ENCODE measurements at regions not wholly inside any gene's neighbourhood (a gene's known extent, or its start where the extent isn't known, plus 50 kb on each side); places are given as distances from the start of the nearest gene placed in this dataset.
A peak's percentile ranks its signal among the peaks of the same experiment; 100 is the strongest.
"Not testable (repeated sequence)": the region's sequence is repeated elsewhere in the genome, so short reads cannot be mapped to it uniquely, and the experiment has no call there.

DNA sequence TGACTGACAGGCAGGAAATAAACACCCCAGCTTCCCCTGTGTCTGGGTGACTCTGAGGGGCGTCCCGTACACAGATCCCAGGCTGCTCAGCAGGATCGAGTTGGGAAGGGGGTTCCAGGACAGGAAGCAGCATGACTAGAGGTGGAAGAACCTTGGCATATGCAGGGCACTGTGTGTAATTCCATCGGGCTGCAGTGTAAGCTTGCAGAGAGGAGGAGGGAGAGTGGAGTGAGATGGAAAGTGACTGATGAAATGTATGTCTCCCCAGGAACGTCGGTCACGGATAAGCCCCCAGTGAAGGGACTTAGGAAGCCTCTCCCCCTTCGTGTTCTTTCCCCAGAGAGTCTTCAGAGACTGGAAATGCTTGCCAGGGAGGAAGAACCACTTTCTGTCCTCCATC lies 198.4 kb upstream of the SULF2 start:
- FAIRE-seq = peak; percentile 21
- not testable (repeated sequence) for BruUV-seq (replicated peaks)

DNA sequence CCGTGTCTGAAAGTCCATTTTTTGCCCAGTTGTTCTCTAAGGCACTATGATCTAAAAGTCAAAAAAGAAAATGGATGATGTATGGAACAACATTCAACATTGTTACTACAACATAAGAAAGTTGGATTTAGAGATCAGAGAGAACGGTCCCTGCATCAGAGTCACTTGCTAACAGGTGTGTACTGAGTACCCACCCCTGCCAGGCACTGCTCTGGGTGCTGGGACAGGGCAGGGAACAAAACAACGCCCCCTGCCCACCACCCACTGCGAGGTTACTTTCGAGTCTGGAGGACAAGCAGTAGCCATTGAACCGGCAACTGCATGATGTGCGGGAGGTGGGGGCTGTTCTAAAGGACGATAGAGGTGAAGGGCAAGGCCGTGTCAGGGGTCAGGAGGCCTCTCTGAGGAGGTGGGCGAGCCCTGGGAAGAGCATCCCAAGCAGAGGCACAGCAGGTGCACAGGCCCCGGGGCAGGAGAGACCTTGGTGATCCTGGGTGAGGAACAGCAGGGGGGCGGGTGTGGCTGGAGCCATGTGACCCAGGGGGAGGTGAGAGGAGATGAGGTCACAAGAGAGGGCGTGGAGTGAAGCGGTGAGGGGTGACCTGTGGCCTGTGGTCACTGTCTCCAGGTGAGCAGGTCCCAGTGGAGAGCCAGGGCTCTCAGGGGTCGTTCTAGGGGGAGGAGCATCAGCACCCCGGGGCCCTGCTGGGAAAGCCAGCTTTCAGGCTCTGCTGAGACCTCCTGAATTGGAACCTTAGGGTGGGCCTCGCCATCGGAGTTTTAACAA lies 197.5 kb upstream of the SULF2 start:
- no peaks in the 10 kb centered on the region for H3K9me3 ChIP-seq (ENCODE audit: low read length)
- H3K9ac ChIP-seq (ENCODE audit: insufficient read depth, low read depth, low read length) = no peak overlapping the region
- H2AFZ ChIP-seq (ENCODE audit: low read length) = no peak overlapping the region
- peaks cover 4 to 16% of the 10 kb centered on the region in 2 experiments; a peak in 4 of 5 replicates for H3K27me3 ChIP-seq (ENCODE audit: control insufficient read depth in 1 of 2, insufficient read depth in 2 of 2, low read length in 2 of 2)
- no peaks in the 10 kb centered on the region for H4K20me1 ChIP-seq (ENCODE audit: insufficient read depth, low read length)
- H3K4me3 ChIP-seq (replicated peaks in 1 of 3; ENCODE audit: insufficient read depth in 1 of 3, low read depth in 2 of 3, low read length in 3 of 3) = peak overlapping the region in 1 of 3 experiments; percentile 32; a peak in 1 of 6 replicates
- ChIA-PET POLR2A (interaction anchor here (0.8 kb wide), 1 partner anchor 9 kb away, joined by 3 read pairs; no protein-coding TSS in a partner anchor), CTCF (ENCODE audit: low intra/inter-chr PET ratio, low total read pairs) (no interaction called here)
- in situ Hi-C loops (cut with HindIII; ENCODE audit: extremely low pct_ligation_motif_present, low pct_unique_long_range_greater_than_20kb) (no loop called here), intact Hi-C loops (cut with micrococcal nuclease; ENCODE audit: unreplicated experiment) (no loop called here)
- H3K27ac ChIP-seq (ENCODE audit: extremely low read length, insufficient read depth, low read length) = no peak overlapping the region
- DNase-seq (ENCODE audit: low spot score) (no peak), FAIRE-seq (no peak), ATAC-seq (peak; percentile 11)
- no peaks in the 10 kb centered on the region for H3K36me3 ChIP-seq (replicated peaks in 1 of 2; ENCODE audit: control insufficient read depth in 1 of 2, insufficient read depth in 2 of 2, low read length in 2 of 2)
- peaks cover 50% of the 10 kb centered on the region for H3K4me1 ChIP-seq (ENCODE audit: insufficient read depth, low read length)
- 23% methylated on average over 18 of the region's 18 CpGs for WGBS (ENCODE audit: low lambda C conversion rate)
- peak overlapping the region; percentile 48 for H3K4me2 ChIP-seq (ENCODE audit: low read depth, low read length)
- no TSS peak for BruUV-seq (replicated peaks)
- no peaks in the 10 kb centered on the region for H3K79me2 ChIP-seq (ENCODE audit: insufficient read depth, low read length)
- TF ChIP-seq, protein P1, sequence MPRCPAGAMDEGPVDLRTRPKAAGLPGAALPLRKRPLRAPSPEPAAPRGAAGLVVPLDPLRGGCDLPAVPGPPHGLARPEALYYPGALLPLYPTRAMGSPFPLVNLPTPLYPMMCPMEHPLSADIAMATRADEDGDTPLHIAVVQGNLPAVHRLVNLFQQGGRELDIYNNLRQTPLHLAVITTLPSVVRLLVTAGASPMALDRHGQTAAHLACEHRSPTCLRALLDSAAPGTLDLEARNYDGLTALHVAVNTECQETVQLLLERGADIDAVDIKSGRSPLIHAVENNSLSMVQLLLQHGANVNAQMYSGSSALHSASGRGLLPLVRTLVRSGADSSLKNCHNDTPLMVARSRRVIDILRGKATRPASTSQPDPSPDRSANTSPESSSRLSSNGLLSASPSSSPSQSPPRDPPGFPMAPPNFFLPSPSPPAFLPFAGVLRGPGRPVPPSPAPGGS (CRISPR knock-in tag; IDR thresholded peaks at IDR 0.05) = no peak
- TF ChIP-seq, protein P2, sequence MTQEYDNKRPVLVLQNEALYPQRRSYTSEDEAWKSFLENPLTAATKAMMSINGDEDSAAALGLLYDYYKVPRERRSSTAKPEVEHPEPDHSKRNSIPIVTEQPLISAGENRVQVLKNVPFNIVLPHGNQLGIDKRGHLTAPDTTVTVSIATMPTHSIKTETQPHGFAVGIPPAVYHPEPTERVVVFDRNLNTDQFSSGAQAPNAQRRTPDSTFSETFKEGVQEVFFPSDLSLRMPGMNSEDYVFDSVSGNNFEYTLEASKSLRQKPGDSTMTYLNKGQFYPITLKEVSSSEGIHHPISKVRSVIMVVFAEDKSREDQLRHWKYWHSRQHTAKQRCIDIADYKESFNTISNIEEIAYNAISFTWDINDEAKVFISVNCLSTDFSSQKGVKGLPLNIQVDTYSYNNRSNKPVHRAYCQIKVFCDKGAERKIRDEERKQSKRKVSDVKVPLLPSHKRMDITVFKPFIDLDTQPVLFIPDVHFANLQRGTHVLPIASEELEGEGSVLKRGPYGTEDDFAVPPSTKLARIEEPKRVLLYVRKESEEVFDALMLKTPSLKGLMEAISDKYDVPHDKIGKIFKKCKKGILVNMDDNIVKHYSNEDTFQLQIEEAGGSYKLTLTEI (CRISPR knock-in tag; conservative IDR thresholded peaks at IDR 0.05) = no peak
- TF ChIP-seq NR2F6 (IDR thresholded peaks at IDR 0.05) = peak; percentile 21; the same call in 1 of the 2 replicates
- no peak for TF ChIP-seq NR2F6 (CRISPR knock-in tag; IDR thresholded peaks at IDR 0.05)
- TF ChIP-seq TCF7 (IDR thresholded peaks at IDR 0.05; ENCODE audit: low read depth) = no peak
- no peak for TF ChIP-seq HOXA5 (CRISPR knock-in tag; IDR thresholded peaks at IDR 0.05)
- TF ChIP-seq, protein P3, sequence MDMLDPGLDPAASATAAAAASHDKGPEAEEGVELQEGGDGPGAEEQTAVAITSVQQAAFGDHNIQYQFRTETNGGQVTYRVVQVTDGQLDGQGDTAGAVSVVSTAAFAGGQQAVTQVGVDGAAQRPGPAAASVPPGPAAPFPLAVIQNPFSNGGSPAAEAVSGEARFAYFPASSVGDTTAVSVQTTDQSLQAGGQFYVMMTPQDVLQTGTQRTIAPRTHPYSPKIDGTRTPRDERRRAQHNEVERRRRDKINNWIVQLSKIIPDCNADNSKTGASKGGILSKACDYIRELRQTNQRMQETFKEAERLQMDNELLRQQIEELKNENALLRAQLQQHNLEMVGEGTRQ (IDR thresholded peaks at IDR 0.05; ENCODE audit: low read depth, low read length) = 0 out of 2 replicates have a peak, but pooled peaks have one; percentile 3
- TF ChIP-seq, protein P3 (CRISPR knock-in tag; IDR thresholded peaks at IDR 0.05; ENCODE audit: borderline replicate concordance) = no peak
- no peak for TF ChIP-seq ZFX (CRISPR knock-in tag; IDR thresholded peaks at IDR 0.05; ENCODE audit: low read depth)

More for the DNA sequence above, 198.4 kb upstream of the SULF2 start:
- H3K79me2 ChIP-seq (ENCODE audit: insufficient read depth, low read length); H2AFZ ChIP-seq (ENCODE audit: low read length); CTCF ChIA-PET (ENCODE audit: low intra/inter-chr PET ratio, low total read pairs); intact Hi-C loops (cut with micrococcal nuclease; ENCODE audit: unreplicated experiment); DNase-seq (ENCODE audit: low spot score); H4K20me1 ChIP-seq (ENCODE audit: insufficient read depth, low read length); H3K27ac ChIP-seq (ENCODE audit: extremely low read length, insufficient read depth, low read length); in situ Hi-C loops (cut with HindIII; ENCODE audit: extremely low pct_ligation_motif_present, low pct_unique_long_range_greater_than_20kb); H3K9me3 ChIP-seq (ENCODE audit: low read length); H3K36me3 ChIP-seq (replicated peaks in 1 of 2; ENCODE audit: control insufficient read depth in 1 of 2, insufficient read depth in 2 of 2, low read length in 2 of 2); H3K9ac ChIP-seq (ENCODE audit: insufficient read depth, low read depth, low read length): not testable (repeated sequence)
- TF ChIP-seq ZNF263 (CRISPR knock-in tag; IDR thresholded peaks at IDR 0.05) = 0 out of 2 replicates have a peak, but pooled peaks have one; percentile 28
- peak; percentile 55 for ATAC-seq
- peaks cover 42% of the 10 kb centered on the region for H3K4me1 ChIP-seq (ENCODE audit: insufficient read depth, low read length)
- POLR2A ChIA-PET = interaction anchor here (0.8 kb wide), 1 partner anchor 10 kb away, joined by 3 read pairs; no protein-coding TSS in a partner anchor
- peak overlapping the region in 1 of 3 experiments; percentile 32; a peak in 1 of 6 replicates for H3K4me3 ChIP-seq (replicated peaks in 1 of 3; ENCODE audit: insufficient read depth in 1 of 3, low read depth in 2 of 3, low read length in 3 of 3)
- H3K27me3 ChIP-seq (ENCODE audit: control insufficient read depth in 1 of 2, insufficient read depth in 2 of 2, low read length in 2 of 2) = peaks cover 4 to 16% of the 10 kb centered on the region in 2 experiments; a peak in 4 of 5 replicates
- peak overlapping the region; percentile 48; the same call in 1 of the 2 replicates for H3K4me2 ChIP-seq (ENCODE audit: low read depth, low read length)
- WGBS (ENCODE audit: low lambda C conversion rate) = 4% methylated on average over 8 of the region's 8 CpGs
